ENCODE measurements at regions not wholly inside any gene's neighbourhood (a gene's known extent, or its start where the extent isn't known, plus 50 kb on each side); places are given as distances from the start of the nearest gene placed in this dataset.
"Not testable (repeated sequence)": the region's sequence is repeated elsewhere in the genome, so short reads cannot be mapped to it uniquely, and the experiment has no call there.

DNA sequence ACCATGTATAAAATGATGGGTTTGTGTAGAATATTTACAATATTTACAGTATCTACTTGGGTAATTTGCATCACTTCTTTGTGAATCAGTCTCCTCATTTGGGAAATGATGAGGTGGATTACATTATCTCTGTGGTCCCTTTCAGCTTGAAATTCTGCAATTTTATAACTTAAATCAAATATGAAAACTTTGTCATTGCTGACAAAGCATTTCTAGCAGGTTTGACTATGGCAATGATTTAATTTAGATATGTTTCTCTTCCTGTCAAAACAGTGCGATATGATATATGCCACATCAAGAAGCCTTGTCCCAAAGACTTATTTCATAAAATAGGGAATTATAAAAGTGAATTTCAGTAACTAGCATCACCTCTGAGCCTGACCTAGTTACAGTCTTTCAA is 315.8 kb upstream of the MEIS2 start:
- DNase-seq (ENCODE audit: low read depth), result no peak

DNA sequence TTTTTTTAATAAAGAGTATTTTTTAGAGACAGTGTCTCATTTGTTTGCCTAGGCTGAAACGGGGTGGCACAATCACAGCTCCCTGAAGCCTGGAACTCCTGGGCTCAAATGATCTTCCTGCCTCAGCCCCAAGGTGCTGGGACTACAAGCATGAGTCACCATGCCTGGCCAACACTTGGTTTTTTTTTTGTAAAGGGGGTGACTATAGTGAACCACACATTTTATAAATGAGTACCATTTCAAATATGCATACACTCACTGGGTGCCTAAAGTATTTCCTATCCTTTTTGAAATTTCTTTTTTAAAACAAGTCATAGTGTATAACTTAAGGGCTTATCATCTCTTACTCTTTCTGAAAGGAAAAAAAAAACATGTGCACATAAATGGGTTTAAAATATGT is 325.2 kb upstream of the MEIS2 start:
- no peak for DNase-seq (ENCODE audit: low read depth)

DNA sequence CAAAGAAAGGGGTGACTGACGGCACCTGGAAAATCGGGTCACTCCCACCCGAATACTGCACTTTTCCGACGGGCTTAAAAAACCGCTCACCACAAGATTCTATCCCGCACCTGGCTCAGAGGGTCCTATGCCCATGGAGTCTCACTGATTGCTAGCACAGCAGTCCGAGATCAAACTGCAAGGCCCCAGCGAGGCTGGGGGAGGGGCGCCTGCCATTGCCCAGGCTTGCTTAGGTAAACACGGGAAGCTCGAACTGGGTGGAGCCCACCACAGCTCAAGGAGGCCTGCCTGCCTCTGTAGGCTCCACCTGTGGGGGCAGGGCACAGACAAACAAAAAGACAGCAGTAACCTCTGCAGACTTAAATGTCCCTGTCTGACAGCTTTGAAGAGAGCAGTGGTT is 327.0 kb upstream of the MEIS2 start:
- not testable (repeated sequence) for DNase-seq (ENCODE audit: low read depth)

GRCh38 chr15:37446921-37447320 is 346.6 kb upstream of the MEIS2 start:
- no peak for DNase-seq (ENCODE audit: low read depth)

- DNase-seq (ENCODE audit: low read depth), result no peak
Measured at GRCh38 chr15:37452498-37452897, 352.1 kb upstream of the MEIS2 start.

- no peak for DNase-seq (ENCODE audit: low read depth)
Measured at GRCh38 chr15:37480482-37480881, 380.1 kb upstream of the MEIS2 start.

DNA sequence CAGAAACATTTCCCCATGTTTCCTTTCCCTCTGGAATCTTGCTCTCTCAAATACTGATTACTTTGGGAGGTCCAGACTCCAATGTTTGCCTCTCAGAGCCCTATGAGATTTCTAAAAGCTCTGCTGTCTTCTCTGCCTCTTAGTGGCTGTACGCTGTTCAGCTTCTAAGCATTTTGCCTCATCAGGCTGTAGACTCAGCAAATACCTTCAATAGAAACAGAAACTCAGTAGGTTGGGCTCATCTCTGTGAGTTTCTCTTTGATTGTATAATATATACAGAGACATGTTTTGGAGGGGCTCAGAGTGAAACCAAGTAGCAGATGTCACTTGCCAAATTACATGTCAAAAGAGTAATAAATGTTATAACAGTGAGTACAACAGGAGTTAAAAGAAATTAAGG is 380.8 kb upstream of the MEIS2 start:
- DNase-seq (ENCODE audit: low read depth), result no peak

- no peak for DNase-seq (ENCODE audit: low read depth)
Measured at GRCh38 chr15:37483779-37484178, 383.4 kb upstream of the MEIS2 start.

- DNase-seq (ENCODE audit: low read depth), result no peak
Measured at GRCh38 chr15:37485056-37485455, 384.7 kb upstream of the MEIS2 start.

DNA sequence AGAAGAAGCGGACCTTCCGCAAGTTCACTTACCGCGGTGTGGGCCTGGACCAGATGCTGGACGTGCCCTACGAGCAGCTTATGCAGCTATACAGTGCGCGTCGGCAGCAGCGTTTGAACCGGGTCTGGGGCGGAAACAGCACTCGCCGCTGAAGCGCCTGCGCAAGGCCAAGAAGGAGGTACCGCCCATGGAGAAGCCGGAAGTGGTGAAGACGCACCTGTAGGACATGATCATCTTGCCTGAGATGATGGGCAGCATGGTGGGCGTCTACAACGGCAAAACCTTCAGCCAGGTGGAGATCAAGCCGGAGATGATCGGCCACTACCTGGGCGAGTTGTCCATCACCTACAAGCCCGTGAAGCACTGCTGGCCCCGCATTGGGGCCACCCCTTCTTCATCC is 390.4 kb upstream of the MEIS2 start:
- DNase-seq (ENCODE audit: low read depth), result no peak

- DNase-seq (ENCODE audit: low read depth), result no peak
Measured at GRCh38 chr15:37516621-37517020, 416.3 kb upstream of the MEIS2 start.

- DNase-seq (ENCODE audit: low read depth), result no peak
Measured at GRCh38 chr15:37517191-37517895, 417.0 kb upstream of the MEIS2 start.

DNA sequence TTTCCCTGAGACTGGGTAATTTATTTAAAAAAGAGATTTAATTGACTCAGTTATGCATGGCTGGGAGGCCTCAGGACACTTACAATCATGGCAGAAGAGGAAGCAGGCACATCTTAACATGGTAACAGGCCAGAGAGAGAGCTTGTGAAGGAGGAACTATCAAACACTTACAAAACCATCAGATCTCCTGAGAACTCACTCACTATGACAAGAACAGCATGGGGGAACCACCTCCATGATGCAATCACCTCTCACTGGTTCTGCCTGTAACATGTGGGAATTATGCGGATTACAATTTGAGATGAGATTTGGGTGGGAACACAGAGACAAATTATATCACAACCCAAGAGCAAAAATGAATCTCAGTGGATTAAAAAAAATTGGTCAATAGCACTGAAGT is 416.0 kb upstream of the TMCO5A start:
- DNase-seq (ENCODE audit: low read depth), result no peak

DNA sequence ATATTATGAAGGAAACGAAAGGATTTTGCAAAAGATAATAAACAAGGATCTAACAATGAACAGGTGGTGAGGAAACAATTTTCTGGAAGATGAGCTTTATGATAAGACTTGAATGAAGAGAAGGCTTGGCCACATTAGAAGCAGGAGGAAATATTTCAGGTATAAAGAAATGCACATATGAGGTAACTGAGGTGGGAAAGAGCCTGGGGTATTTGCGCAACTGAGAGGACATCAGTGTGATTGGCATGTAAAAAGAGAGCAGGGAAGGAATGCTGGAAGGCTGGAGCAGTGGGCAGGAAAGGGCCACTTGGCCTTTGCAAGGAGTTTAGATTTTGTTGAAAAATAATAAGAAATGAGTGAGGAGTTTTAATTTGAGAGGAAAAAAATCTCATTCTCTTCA is 414.4 kb upstream of the TMCO5A start:
- DNase-seq (ENCODE audit: low read depth), result no peak

DNA sequence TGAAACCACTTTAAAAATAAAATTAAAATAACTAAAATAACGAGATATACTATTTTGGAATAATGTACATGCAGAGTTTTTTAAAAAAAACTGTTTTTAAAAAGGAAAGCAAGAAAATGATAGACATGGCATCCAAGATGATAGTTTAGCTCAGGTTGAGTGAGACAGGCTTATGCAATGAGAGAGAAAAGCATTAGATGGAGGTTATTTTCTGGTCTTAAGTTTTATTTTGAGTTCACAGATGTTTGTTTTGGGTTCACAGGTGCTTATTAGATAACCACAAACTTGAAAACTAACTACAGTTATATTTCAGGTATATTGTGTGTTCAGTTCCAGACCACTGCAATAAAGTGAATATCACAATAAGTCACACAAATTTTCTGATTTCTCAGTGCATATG is 413.6 kb upstream of the TMCO5A start:
- DNase-seq (ENCODE audit: low read depth), result no peak

- DNase-seq (ENCODE audit: low read depth), result no peak
Measured at GRCh38 chr15:37524601-37525000, 409.8 kb upstream of the TMCO5A start.

DNA sequence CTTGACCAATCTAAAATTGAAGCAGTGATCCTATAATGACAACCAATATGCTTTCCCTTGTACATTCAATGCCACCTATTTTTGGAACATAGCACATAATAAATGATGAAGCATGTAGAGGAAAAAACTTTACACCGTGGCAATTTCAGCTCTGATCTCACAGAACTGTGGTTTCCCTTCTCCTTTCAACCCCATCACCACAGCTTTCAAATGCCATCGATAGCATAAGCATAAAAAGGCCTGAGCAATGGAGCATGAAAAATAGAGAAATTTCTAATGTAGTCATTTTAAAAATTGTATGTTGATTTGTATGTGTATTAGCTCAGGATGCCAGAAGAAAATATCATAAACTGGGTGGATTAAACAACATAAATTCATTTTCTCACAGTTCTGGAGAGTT is 406.0 kb upstream of the TMCO5A start:
- DNase-seq (ENCODE audit: low read depth), result no peak

- DNase-seq (ENCODE audit: low read depth), result no peak
Measured at GRCh38 chr15:37536967-37537605, 397.4 kb upstream of the TMCO5A start.

GRCh38 chr15:37537802-37538201 is 396.6 kb upstream of the TMCO5A start:
- DNase-seq (ENCODE audit: low read depth), result peak; percentile 4

GRCh38 chr15:37548116-37548515 is 386.3 kb upstream of the TMCO5A start:
- DNase-seq (ENCODE audit: low read depth), result no peak

DNA sequence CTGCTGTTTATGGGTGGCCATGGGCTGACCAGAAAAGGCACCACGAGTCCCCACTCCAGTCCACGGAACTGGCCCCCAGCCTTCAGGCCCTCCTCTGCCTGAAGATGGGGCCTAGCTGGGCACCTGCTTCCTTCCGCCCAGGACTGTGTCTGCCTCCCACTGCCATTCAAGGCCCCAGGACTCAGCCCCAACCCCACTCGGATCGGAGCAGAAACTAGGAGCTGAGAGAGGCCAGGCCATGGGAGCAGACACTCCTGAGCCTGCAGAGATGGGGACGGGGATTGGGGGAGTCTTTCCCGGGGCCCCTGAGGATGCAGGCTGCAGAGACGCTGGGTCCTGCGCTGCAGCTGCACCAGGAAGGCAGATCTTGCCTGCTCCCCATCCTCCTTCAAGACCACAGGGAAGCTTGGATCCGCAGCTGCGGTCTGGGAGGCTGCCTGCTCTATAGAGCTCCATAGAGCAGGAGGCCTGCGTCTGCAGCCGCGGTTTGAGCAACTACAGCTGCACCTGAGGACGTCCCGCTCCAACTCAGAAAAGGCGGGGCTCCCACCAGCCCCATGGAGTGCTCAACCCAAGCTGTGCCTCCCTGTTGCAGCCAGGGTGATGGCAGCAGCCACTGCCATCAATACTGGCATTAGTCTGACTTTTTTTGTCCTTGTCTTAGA is 383.9 kb upstream of the TMCO5A start:
- no peak for DNase-seq (ENCODE audit: low read depth)

DNA sequence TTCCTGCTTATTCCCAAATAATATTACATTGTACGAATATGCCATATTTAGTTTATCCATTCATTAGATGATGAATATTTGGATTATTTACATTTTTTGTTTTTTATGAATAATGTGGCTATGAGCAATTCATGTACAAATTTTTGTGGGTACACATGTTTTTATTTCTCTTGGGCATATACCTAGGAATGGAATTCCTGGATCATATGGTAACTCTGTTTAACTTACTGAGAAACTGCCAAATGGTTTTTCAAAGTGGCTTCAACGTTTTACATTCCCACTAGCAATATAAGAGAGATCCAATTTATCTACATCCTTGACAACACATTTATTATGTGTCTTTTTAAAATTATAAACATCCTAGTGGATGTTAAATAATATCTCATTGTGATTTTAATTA is 362.0 kb upstream of the TMCO5A start:
- no peak for DNase-seq (ENCODE audit: low read depth)

- DNase-seq (ENCODE audit: low read depth), result no peak
Measured at GRCh38 chr15:37574985-37575384, 359.5 kb upstream of the TMCO5A start.

GRCh38 chr15:37576952-37577351 is 357.5 kb upstream of the TMCO5A start:
- no peak for DNase-seq (ENCODE audit: low read depth)
